ENCODE measurements at regions not wholly inside any gene's neighbourhood (a gene's known extent, or its start where the extent isn't known, plus 50 kb on each side); places are given as distances from the start of the nearest gene placed in this dataset.

DNA sequence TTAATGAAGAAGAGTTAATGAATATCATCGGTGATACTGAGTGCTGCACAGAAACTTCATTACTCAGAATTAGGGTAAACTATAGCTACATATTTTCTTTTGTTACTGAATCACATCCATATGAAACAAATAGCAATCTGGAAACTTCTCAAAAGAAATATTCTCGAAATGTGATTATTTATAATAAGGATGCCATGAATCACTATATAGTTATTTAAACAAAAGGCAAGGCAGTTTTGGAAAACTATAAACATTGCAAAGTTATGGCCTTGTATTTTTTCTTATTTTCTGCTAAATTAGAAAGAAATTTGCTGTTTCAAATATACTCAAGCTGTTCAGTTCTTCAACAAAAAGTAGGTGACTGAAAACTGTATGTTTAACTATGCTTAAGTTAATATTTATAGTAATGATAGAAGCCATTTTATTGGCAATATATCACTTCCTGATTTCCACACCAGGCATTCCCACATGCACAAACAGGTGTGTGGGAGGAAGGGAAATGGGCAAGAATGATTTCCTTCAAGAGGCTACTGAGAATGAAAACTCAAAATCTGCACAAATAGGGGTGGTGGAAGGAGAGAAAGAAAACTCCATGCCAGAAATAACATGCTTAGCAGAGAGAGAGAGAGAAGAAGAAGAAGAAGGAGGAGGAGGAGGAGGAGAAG, 74.5 kb upstream of the FRY start:
- no peak overlapping the region for H3K4me3 Mint-ChIP-seq (ENCODE audit: low read depth)

GRCh38 chr13:31957772-31958171, 73.8 kb upstream of the FRY start:
- H3K36me3 Mint-ChIP-seq (ENCODE audit: low read depth): no peaks in the 10 kb centered on the region
- intact Hi-C loops (cut with micrococcal nuclease): no loop called here
- H3K27me3 Mint-ChIP-seq (ENCODE audit: low read depth): peaks cover 22% of the 10 kb centered on the region

More for the DNA sequence above, 74.5 kb upstream of the FRY start:
- Mint-ChIP-seq H3K36me3 (ENCODE audit: low read depth) (no peaks in the 10 kb centered on the region), H3K27ac (no peak overlapping the region), H3K9me3 (peaks cover 6% of the 10 kb centered on the region), H3K4me1 (ENCODE audit: low read depth) (peaks cover 2% of the 10 kb centered on the region), H3K27me3 (ENCODE audit: low read depth) (peaks cover 18% of the 10 kb centered on the region)
- DNase-seq (ENCODE audit: low spot score): no peak
- intact Hi-C loops (cut with micrococcal nuclease): no loop called here

DNA sequence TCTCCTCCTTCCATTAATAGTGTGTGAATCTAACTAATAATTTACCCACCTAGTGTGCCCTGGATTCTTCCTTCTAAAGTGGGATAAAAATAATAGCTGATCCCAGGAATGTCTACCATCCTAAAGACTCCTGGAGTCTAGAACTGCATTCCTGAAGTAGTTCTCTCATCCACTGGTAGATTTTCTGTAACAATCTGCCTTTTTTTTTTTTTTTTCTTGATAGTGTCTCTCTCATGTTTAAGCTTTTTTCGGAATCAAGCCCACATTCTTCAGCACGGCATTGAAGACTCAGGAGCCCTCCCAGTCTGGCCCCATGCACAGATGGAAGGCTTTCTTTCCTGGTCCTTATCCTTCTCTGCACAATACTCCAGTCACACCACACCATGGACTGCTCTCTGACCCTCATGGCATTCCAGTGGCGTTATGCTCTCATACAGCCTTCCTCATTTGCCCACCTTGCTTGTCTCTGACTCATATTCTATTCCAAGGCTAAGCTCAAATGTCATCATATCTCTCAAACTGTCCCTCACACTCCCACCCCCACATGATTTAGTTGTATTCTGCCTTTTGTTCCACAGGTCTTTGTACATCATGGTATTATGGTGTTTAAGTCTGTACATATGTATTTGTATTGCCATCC, 68.7 kb upstream of the FRY start:
- intact Hi-C loops (cut with micrococcal nuclease): no loop called here
- Mint-ChIP-seq H3K4me3 (ENCODE audit: low read depth) (no peak overlapping the region), H3K27me3 (ENCODE audit: low read depth) (peaks cover 34% of the 10 kb centered on the region), H3K4me1 (ENCODE audit: low read depth) (no peaks in the 10 kb centered on the region), H3K9me3 (no peaks in the 10 kb centered on the region), H3K27ac (no peak overlapping the region), H3K36me3 (ENCODE audit: low read depth) (no peaks in the 10 kb centered on the region)
- no peak for DNase-seq (ENCODE audit: low spot score)

More at GRCh38 chr13:31957772-31958171, 73.8 kb upstream of the FRY start:
- no peak for DNase-seq (ENCODE audit: low spot score)
- Mint-ChIP-seq H3K4me3 (ENCODE audit: low read depth) (no peak overlapping the region), H3K4me1 (ENCODE audit: low read depth) (peaks cover 2% of the 10 kb centered on the region), H3K27ac (no peak overlapping the region), H3K9me3 (peaks cover 6% of the 10 kb centered on the region)

DNA sequence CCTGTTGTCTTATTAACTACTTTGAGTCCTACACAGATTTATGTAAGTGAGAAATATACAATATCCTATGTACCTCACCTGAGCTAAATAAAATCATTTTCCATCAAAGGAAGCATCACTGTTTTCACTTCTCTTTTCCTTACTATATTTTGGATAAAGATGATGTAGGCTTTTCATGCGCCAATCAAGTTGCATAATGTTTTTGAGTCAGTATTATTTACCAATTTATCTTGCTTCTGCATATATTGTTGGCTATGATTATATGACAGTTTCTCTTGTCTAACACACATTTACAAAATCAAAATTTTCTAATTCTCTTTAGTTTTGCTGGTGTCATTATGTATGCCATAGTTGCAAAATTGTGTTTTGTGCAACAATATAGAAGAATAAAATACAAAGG, 67.9 kb upstream of the FRY start:
- intact Hi-C loops (cut with micrococcal nuclease): no loop called here
- no peaks in the 10 kb centered on the region for H3K4me1 Mint-ChIP-seq (ENCODE audit: low read depth)
- H3K27ac Mint-ChIP-seq: no peak overlapping the region
- no peaks in the 10 kb centered on the region for H3K9me3 Mint-ChIP-seq
- H3K27me3 Mint-ChIP-seq (ENCODE audit: low read depth): peaks cover 38% of the 10 kb centered on the region
- no peak for DNase-seq (ENCODE audit: low spot score)
- H3K36me3 Mint-ChIP-seq (ENCODE audit: low read depth): no peaks in the 10 kb centered on the region
- no peak overlapping the region for H3K4me3 Mint-ChIP-seq (ENCODE audit: low read depth)

DNA sequence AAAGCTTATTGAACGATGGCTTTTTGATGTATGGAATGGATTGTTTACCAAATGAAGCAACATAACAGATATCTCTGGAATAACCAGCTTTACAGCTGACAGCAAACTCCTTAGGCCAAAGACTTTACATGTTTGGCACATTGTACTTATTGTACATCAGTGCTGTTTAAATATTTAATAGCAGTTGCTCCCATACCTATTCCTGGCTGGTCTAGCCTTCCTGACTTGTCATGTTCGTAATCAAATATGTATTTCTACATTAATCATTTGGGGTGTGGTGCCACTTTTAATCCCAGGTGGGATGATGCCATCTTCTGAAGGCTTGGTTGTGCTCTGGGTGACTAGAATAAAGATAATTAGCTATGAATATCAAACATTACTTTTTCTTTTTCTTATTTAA, 67.4 kb upstream of the FRY start:
- no peak overlapping the region for H3K4me3 Mint-ChIP-seq (ENCODE audit: low read depth)
- H3K36me3 Mint-ChIP-seq (ENCODE audit: low read depth): no peaks in the 10 kb centered on the region
- intact Hi-C loops (cut with micrococcal nuclease): no loop called here
- no peak for DNase-seq (ENCODE audit: low spot score)
- H3K27ac Mint-ChIP-seq: no peak overlapping the region
- no peaks in the 10 kb centered on the region for H3K9me3 Mint-ChIP-seq
- no peaks in the 10 kb centered on the region for H3K4me1 Mint-ChIP-seq (ENCODE audit: low read depth)
- peaks cover 42% of the 10 kb centered on the region for H3K27me3 Mint-ChIP-seq (ENCODE audit: low read depth)

- Mint-ChIP-seq H3K36me3 (ENCODE audit: low read depth) (no peaks in the 10 kb centered on the region), H3K9me3 (no peaks in the 10 kb centered on the region), H3K27ac (no peak overlapping the region), H3K4me1 (ENCODE audit: low read depth) (no peaks in the 10 kb centered on the region), H3K27me3 (ENCODE audit: low read depth) (peaks cover 44% of the 10 kb centered on the region), H3K4me3 (ENCODE audit: low read depth) (no peak overlapping the region)
- DNase-seq (ENCODE audit: low spot score): no peak
- intact Hi-C loops (cut with micrococcal nuclease): no loop called here
Observed at GRCh38 chr13:31965361-31966066, 66.1 kb upstream of the FRY start.

- Mint-ChIP-seq H3K27ac (no peak overlapping the region), H3K27me3 (ENCODE audit: low read depth) (peaks cover 42% of the 10 kb centered on the region), H3K36me3 (ENCODE audit: low read depth) (no peaks in the 10 kb centered on the region), H3K4me3 (ENCODE audit: low read depth) (no peak overlapping the region), H3K9me3 (no peaks in the 10 kb centered on the region), H3K4me1 (ENCODE audit: low read depth) (no peaks in the 10 kb centered on the region)
- no peak for DNase-seq (ENCODE audit: low spot score)
- intact Hi-C loops (cut with micrococcal nuclease): no loop called here
Observed at GRCh38 chr13:31967155-31967554, 64.4 kb upstream of the FRY start.

DNA sequence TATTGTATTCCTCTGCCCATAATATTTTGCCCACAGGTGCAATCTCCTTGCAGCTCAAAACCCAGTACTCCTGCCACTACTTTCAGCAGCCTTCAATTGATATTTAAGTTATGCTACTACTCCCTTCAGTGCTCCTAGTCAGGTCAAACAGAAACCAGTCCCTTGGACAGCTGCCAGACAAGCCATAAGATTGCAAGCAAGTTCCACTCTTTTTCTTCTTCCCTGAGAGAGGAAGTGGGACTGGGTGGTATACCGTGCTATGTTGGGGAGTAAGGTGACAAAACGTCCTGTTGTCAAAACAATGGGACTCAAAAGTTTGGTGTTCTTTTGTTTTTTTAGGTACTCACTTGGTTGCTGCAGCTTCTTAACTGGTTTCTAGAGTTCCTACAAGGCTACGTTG, 63.1 kb upstream of the FRY start:
- Mint-ChIP-seq H3K9me3 (no peaks in the 10 kb centered on the region), H3K36me3 (ENCODE audit: low read depth) (no peaks in the 10 kb centered on the region), H3K4me3 (ENCODE audit: low read depth) (no peak overlapping the region), H3K27ac (no peak overlapping the region), H3K4me1 (ENCODE audit: low read depth) (no peaks in the 10 kb centered on the region), H3K27me3 (ENCODE audit: low read depth) (peaks cover 43% of the 10 kb centered on the region)
- intact Hi-C loops (cut with micrococcal nuclease): no loop called here
- DNase-seq (ENCODE audit: low spot score): no peak

- H3K4me3 Mint-ChIP-seq (ENCODE audit: low read depth): no peak overlapping the region
- intact Hi-C loops (cut with micrococcal nuclease): no loop called here
- H3K9me3 Mint-ChIP-seq: no peaks in the 10 kb centered on the region
- H3K4me1 Mint-ChIP-seq (ENCODE audit: low read depth): no peaks in the 10 kb centered on the region
- DNase-seq (ENCODE audit: low spot score): no peak
- peaks cover 42% of the 10 kb centered on the region for H3K27me3 Mint-ChIP-seq (ENCODE audit: low read depth)
- H3K27ac Mint-ChIP-seq: no peak overlapping the region
- no peaks in the 10 kb centered on the region for H3K36me3 Mint-ChIP-seq (ENCODE audit: low read depth)
Observed at GRCh38 chr13:31970231-31970930, 61.2 kb upstream of the FRY start.

- DNase-seq (ENCODE audit: low spot score): no peak
- no peak overlapping the region for H3K27ac Mint-ChIP-seq
- intact Hi-C loops (cut with micrococcal nuclease): no loop called here
Observed at GRCh38 chr13:31972453-31972852, 59.1 kb upstream of the FRY start.

GRCh38 chr13:31978021-31978420, 53.6 kb upstream of the FRY start:
- no peak overlapping the region for H3K4me3 Mint-ChIP-seq (ENCODE audit: low read depth)
- no peaks in the 10 kb centered on the region for H3K9me3 Mint-ChIP-seq
- DNase-seq (ENCODE audit: low spot score): no peak

More at GRCh38 chr13:31972453-31972852, 59.1 kb upstream of the FRY start:
- no peak overlapping the region for H3K4me3 Mint-ChIP-seq (ENCODE audit: low read depth)
- peaks cover 36% of the 10 kb centered on the region for H3K27me3 Mint-ChIP-seq (ENCODE audit: low read depth)
- H3K4me1 Mint-ChIP-seq (ENCODE audit: low read depth): no peaks in the 10 kb centered on the region
- no peaks in the 10 kb centered on the region for H3K36me3 Mint-ChIP-seq (ENCODE audit: low read depth)
- H3K9me3 Mint-ChIP-seq: no peaks in the 10 kb centered on the region

DNA sequence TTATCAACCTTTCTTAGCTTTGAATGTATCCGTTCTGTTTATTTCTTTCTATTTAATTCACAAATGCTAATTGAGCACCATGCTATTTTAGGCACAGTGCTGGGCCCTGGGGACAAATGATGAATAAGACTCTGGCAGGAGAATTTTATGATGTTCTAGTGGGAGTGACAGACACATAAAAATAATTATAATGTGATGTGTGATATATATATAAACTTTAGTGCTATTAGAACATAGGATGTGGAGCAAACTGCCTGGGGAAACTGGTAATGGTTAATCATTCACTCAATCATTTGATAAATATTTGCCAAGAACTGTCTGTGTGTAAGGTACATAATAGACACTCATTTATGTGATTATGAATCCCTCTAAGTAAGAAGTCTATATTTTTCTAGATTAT, 50.7 kb upstream of the FRY start:
- intact Hi-C loops (cut with micrococcal nuclease): no loop called here
- H3K4me1 Mint-ChIP-seq (ENCODE audit: low read depth): no peaks in the 10 kb centered on the region
- H3K4me3 Mint-ChIP-seq (ENCODE audit: low read depth): no peak overlapping the region
- H3K36me3 Mint-ChIP-seq (ENCODE audit: low read depth): no peaks in the 10 kb centered on the region
- DNase-seq (ENCODE audit: low spot score): no peak
- H3K9me3 Mint-ChIP-seq: no peaks in the 10 kb centered on the region
- H3K27me3 Mint-ChIP-seq (ENCODE audit: low read depth): peaks cover 8% of the 10 kb centered on the region
- no peak overlapping the region for H3K27ac Mint-ChIP-seq

More at GRCh38 chr13:31978021-31978420, 53.6 kb upstream of the FRY start:
- no peaks in the 10 kb centered on the region for H3K36me3 Mint-ChIP-seq (ENCODE audit: low read depth)
- H3K4me1 Mint-ChIP-seq (ENCODE audit: low read depth): no peaks in the 10 kb centered on the region
- no peak overlapping the region for H3K27ac Mint-ChIP-seq
- H3K27me3 Mint-ChIP-seq (ENCODE audit: low read depth): peaks cover 15% of the 10 kb centered on the region
- intact Hi-C loops (cut with micrococcal nuclease): no loop called here

Measured in activated T-helper 2 cell treated with anti-CD3 and anti-CD28 coated beads, Interferon-gamma antibody, Interleukin-2, Interleukin-4, amounts not matched to agents 10 μg/mL and 5 μg/mL and 100 μg/mL, durations not matched to agents 14 hours and 24 hours and 36 hours (primary cell).